ENCODE measurements at regions not wholly inside any gene's neighbourhood (a gene's known extent, or its start where the extent isn't known, plus 50 kb on each side); places are given as distances from the start of the nearest gene placed in this dataset.
"Not testable (repeated sequence)": the region's sequence is repeated elsewhere in the genome, so short reads cannot be mapped to it uniquely, and the experiment has no call there.

- not testable (repeated sequence) for DNase-seq
Observed at GRCh38 chr5:15096686-15097085, 225.1 kb upstream of the ANKH start.

- DNase-seq, result no peak
Observed at GRCh38 chr5:15092801-15093200, 221.2 kb upstream of the ANKH start.

DNA sequence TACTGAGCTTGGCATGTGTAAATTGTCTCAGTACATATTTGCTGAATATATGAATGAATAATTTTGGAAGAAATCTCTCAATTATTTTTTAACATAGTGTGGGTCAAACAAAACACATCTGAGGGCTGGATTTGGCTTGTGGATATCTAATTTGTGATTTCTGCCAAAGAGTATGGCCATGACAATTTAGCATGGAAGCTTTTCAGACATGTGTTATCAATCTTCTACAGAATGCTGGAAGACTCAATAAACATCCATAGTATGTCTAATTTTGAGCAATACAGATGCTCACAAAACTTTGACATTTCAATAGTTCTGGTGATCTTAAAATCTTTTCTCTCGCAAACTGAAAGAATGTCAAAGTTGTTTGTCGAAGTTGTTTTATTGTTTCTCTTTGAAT lies 214.1 kb upstream of the ANKH start:
- DNase-seq, result peak; percentile 35

DNA sequence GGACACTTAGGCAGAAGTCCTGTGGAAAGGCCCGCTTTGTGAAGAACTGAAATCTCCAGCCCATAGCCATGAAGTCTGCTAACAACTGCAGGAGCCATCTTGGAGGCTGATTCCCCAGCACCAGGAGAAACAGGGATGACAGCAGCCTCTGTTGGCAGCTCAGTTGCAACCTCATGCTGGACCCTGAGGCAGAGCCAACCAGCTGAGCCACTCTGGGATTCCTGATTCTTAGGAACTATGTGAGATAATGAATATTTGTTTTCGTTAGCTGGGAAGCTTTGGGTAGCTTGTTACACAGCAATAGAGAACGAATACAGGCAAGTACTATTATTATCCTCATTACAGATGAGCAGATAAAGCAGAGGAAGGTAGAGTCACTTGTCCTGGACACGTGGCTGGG lies 210.5 kb upstream of the ANKH start:
- no peak for DNase-seq

DNA sequence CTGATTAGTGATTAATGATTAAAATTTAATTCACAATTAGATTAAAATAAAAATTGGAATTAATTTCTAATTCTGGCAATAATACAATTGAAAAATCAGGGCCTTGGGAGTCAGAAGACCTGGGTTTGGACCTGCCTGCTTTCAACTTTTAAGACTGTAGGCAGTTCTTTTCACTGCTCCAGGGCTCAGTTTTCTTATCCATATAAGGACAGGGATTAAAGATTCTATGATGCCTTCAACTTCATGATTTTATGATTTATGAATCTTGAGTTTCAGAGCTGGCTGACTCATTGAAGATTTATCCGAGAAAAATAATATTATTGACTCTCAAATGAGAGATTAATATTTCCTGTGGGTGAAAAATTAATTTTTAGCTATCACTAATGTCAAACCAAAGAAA lies 208.6 kb upstream of the ANKH start:
- DNase-seq, result no peak

DNA sequence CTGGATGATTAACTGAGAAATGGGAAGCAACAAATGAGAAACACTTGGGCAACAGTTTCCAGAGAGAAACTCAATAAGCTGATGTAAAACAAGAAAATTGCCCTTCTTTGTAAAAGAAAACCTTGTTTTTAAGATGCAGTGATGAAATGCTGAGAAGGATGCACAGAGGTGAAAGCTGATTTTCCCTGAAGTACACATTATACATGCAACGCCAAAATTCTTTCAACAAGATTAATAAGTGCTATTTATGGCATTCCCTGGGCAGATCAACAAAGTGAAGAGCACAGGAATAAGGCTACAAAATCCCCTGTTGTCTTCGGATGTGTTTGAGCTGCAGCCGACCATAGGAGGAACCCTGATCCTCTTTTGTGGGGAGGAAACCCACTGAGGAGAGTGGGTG lies 208.0 kb upstream of the ANKH start:
- DNase-seq, result no peak

DNA sequence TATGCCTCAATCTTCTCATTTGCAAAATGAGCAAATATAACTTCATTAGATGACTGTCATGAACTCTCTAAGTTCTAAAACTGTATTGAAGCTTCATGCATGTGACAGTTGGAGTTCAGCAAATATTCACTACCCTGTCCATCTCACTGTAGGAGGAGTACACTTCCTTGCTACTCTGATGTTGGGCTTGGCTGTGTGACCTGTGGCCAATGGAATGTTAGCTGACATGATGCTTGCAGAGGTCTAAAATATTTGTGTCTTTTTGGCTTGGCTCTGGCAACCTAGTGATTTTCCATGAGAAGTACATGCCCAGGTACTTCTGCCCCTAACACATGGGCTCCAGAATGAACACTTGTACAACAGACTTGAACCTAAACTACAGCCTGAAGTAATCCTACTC lies 203.1 kb upstream of the ANKH start:
- no peak for DNase-seq

GRCh38 chr5:15073453-15073852 lies 201.9 kb upstream of the ANKH start:
- no peak for DNase-seq

DNA sequence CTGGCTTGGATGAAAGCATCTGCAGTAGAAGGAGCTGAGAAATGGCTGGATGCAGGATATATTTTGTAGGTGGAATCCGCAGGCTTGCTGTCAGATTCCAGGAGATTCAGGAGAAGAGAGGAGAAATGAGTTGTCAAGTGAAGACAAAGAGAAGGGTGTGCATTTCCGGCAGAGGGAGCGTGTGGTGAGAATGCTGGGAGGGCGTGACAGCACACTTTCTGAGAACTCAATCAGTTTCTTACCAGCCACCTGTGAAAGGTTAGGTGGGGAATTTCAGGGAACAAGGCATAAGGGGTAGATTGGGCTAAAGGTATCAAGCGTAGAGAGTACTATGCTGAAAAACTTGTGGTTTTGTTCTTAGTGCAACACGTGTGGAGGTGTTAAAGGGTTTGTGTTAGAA lies 199.3 kb upstream of the ANKH start:
- DNase-seq, result no peak

DNA sequence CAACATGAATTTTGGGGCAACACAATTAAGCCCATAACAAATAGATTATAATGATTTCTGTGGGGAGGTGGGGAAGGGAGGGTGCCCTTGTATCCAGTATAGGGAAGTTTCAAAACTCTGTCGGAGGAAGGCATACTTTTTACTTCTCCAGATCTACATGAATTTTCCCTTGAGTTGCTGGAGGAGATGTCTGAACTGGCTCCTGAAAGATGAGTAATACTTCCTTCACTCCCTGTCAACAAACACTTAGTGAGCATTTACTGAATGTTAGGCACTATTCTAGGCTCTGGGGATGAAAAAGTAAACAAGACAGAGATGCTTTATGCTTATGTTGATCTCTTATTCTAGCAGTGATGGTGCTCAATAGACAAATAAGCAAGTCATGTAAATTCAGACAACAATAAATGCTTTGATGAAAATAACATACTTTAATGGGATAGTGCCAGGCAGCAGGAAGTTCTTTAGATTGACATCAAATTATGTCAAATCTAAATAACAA lies 197.9 kb upstream of the ANKH start:
- no peak for DNase-seq

DNA sequence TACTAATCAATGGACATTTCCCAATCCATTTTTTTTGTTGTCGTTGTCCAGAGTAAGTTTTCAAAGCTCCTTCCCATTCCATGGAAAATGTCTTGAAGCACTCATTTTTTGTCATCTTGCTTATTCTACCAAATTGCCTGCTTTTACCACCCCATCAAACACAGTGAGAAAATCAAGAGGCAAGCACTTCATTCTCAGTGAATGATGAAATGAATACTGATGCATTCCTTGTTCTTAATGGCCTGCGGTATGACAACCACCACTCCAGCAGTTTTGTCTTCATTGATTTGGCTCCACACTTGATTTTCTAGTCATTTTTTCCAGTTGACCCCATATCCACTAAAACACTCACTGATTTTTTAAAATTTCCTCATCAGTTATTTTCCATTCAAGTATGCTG lies 193.5 kb upstream of the ANKH start:
- DNase-seq, result no peak

DNA sequence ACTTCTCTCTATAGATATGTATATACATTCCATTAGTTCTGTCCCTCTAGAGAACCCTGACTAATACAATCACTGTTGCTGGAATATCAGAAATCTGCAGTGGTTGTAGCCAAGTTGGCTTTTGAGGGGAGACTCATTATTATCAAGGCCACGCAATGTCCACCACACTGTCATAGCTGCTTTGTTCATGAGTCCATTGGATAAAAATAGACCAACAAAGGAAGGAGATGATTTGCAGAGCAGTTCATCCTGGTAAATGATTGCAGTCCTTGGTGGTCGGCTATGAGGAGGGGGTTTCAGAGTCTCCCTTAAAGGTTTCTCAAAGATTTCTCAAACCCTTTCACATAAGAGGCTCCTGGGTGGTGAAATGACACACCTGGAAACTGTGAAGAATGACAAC lies 192.8 kb upstream of the ANKH start:
- no peak for DNase-seq

- DNase-seq, result no peak
Observed at GRCh38 chr5:15056988-15057592, 185.5 kb upstream of the ANKH start.

DNA sequence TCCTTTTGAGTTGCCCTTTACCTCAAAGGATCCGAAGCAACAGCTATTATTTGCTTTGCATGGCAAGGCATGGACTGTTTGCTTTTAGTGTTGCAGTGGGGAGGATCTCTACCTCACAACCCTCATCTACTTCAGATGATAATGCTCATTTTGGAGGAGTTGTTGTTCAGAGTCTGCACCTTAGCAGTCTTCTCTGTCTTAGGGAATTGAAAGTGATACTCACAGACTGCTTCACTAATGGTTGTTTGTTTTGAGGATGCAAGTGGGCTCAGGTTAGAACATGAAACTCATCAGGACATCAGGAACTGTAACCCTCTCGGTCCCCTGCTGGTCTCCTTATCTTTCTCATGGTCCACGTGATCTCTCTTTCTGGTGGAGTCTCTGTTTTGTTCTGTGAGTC lies 172.9 kb upstream of the ANKH start:
- no peak for DNase-seq

- no peak for DNase-seq
Observed at GRCh38 chr5:15037247-15037908, 165.8 kb upstream of the ANKH start.

DNA sequence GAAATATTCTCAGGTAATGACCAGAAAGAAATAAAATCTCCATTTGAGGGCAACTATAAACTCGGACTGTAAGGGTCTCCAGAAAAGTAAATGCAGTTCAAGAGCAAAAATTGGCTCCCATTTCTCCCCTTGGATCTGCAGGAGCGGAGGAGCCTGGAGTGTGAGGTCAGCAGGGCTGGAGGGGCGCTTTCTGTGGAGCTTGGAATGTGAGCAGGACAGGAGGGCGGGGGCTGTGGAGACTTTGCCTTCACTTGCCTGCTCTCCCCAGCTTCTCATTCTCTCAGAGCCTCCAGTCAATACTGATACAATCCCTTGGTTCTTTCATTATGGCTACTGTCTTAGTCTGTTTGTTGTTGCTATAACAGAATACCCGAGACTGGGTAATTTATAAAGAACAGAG lies 162.8 kb upstream of the ANKH start:
- DNase-seq, result no peak

GRCh38 chr5:15031180-15031579 lies 159.6 kb upstream of the ANKH start:
- no peak for DNase-seq

DNA sequence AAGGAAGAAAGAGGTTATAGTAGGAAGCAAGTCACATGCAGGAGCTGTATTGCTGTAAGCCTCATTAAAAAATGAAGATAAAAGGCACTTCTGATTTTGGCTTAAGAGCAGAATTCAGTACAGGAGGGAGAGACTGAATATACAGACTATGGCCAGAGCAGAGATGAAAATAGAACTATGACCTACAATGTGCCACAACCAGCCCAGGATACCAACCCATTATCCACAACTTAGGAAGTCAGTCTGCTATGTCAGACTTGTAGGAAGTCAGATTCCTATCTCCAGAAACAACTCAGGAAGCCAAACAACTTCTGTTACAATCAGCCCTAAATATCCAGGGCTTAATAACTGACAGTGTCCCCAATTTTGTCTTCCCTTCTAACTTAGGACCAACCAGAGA lies 156.2 kb upstream of the ANKH start:
- DNase-seq, result no peak

DNA sequence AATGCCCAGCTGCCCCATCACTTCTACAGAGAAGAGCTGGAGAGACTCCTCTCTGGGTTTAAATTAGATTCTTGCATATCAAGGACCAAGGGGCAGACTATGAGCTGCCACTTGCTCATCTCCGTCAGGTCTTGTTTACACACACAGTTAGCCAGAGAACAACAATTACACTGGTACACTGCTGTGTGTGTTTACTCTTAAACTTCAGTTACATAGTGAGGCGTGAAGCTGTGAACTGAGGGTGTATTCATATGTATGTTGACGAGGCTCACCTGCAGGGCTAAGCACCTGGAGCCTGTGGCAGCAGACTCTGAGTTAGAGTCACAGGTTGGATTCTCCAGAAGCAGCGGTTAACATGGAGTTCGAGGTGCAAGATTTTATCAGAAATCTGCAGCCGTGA lies 155.4 kb upstream of the ANKH start:
- DNase-seq, result no peak

GRCh38 chr5:15026011-15026893 lies 154.7 kb upstream of the ANKH start:
- no peak for DNase-seq

DNA sequence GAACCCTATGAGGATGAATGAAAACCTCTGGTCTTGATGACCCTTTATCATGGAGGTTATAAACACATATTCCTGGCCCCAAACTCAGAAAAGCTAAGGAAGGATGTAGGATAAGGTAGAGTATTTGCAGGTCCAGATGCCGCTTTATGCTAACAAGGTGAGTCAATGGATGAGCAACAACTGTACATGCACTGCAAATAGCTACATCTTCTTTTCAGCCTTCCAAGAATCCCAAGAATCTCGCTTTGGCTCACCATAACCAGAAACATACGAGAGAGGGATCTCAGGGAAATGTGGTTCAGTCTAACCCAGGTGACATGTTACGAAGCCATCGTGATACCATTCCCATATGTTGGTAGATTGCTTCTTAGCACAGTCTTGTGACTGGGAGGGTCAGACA lies 152.3 kb upstream of the ANKH start:
- DNase-seq, result no peak

DNA sequence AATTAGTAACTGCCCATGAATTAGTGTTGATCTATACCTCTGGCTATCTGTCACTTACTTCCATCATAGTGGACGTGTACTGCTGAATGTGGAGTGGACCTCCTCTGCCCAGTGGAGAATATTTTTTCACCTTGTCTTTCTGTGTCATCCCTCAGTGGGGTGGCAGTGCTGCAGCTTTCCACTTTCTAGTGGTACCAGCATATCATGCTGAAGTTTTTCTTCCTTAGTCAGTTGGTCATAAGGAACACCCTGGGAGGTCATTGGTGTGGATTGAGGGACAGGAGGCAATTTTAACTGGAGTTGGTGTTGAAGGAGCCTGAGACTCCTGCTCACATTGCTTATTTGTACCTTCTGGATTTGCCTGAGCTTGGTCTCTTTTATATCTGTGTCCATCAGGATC lies 151.7 kb upstream of the ANKH start:
- no peak for DNase-seq

DNA sequence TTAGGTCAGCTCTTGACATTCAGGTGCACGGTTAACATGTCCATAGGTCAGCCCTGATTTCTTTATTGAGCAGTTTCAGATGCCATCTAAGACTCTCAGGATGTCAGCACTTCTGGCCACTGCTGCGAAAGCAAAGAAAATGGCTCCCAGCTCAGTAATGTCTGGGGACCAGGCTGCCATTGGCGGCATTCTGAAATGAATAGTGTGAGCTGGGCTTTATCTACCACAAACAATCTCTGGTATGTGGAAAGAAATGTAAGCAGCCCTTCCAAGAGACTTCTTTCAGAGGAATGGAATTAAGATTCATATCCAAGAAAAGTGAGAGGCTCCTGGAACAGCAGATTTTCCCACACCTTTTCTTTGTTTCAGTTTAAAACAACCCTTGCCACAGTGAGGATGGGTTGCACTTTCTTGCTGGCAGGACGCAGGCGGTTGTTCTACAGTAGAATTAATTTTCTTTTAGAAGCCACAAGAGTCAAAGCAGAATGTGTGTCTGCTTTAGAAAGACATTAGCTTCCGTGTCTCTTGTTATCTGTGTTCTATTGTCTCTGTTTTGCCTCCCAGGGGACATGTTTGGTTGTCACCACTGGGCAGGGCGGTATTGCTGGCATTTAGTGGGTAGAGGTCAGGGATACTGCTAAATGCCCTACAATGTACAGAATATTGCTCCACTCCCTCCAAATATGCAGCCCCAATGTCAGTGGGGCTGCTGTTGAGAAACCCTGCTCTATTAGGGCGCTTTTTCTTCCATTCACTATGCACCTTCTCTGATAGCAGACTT lies 149.9 kb upstream of the ANKH start:
- DNase-seq, result no peak

Data from tongue (tissue), 1 donor.